MG63 (cell line): ENCODE measurements at regions not wholly inside any gene's neighbourhood (a gene's known extent, or its start where the extent isn't known, plus 50 kb on each side); places are given as distances from the start of the nearest gene placed in this dataset.
"Not testable (repeated sequence)": the region's sequence is repeated elsewhere in the genome, so short reads cannot be mapped to it uniquely, and the experiment has no call there.

Experiments
- DNase-seq: peaks from one replicate; pipeline ENCODE4 v3.0.0-alpha.2; 2020
- H3K27me3 ChIP-seq: fragments of 250-450 bp; sonication (Bioruptor Pico); 2 replicates; pipeline ENCODE4 v1.5.1; 2020; ENCODE audit warnings: mild to moderate bottlenecking, moderate library complexity
- H3K36me3 ChIP-seq: fragments of 250-450 bp; sonication (Bioruptor Pico); 2 replicates; pipeline ENCODE4 v1.5.1; 2020; ENCODE audit warnings: mild to moderate bottlenecking, moderate library complexity
- H3K4me3 ChIP-seq: fragments of 250-450 bp; sonication (Bioruptor Pico); 2 replicates; pipeline ENCODE4 v1.5.1; 2020; ENCODE audit warnings: mild to moderate bottlenecking, moderate library complexity
- H3K9me3 ChIP-seq: fragments of 250-450 bp; sonication (Bioruptor Pico); 2 replicates; pipeline ENCODE4 v1.5.1; 2020; ENCODE audit warnings: mild to moderate bottlenecking, moderate library complexity

- H3K36me3 ChIP-seq: no peaks in the 10 kb centered on the region
- H3K9me3 ChIP-seq: no peaks in the 10 kb centered on the region
- no peak overlapping the region for H3K4me3 ChIP-seq
- no peaks in the 10 kb centered on the region for H3K27me3 ChIP-seq
- DNase-seq: no peak
Measured at GRCh38 chr15:24786347-24786746, 110.8 kb downstream of the NPAP1 start.

GRCh38 chr15:24802624-24803023 lies 127.0 kb downstream of the NPAP1 start:
- H3K27me3 ChIP-seq, H3K36me3 ChIP-seq, H3K4me3 ChIP-seq, DNase-seq, H3K9me3 ChIP-seq: not testable (repeated sequence)

- H3K36me3 ChIP-seq: no peaks in the 10 kb centered on the region
- no peak for DNase-seq
Measured at GRCh38 chr15:24819680-24820079, 135.1 kb upstream of the SNRPN start.

GRCh38 chr15:24823473-24823872 lies 131.3 kb upstream of the SNRPN start:
- DNase-seq: no peak

More at GRCh38 chr15:24819680-24820079, 135.1 kb upstream of the SNRPN start:
- Histone ChIP-seq H3K4me3 (no peak overlapping the region), H3K9me3 (no peaks in the 10 kb centered on the region), H3K27me3 (no peaks in the 10 kb centered on the region)

GRCh38 chr15:24832282-24832681 lies 122.5 kb upstream of the SNRPN start:
- Histone ChIP-seq H3K27me3 (no peaks in the 10 kb centered on the region), H3K9me3 (no peaks in the 10 kb centered on the region), H3K36me3 (no peaks in the 10 kb centered on the region), H3K4me3 (no peak overlapping the region)
- DNase-seq: no peak

More at GRCh38 chr15:24823473-24823872, 131.3 kb upstream of the SNRPN start:
- H3K4me3 ChIP-seq: no peak overlapping the region
- no peaks in the 10 kb centered on the region for H3K27me3 ChIP-seq
- H3K9me3 ChIP-seq: no peaks in the 10 kb centered on the region
- H3K36me3 ChIP-seq: no peaks in the 10 kb centered on the region

- H3K36me3 ChIP-seq: no peaks in the 10 kb centered on the region
- no peak for DNase-seq
- H3K9me3 ChIP-seq: no peaks in the 10 kb centered on the region
- no peak overlapping the region for H3K4me3 ChIP-seq
- no peaks in the 10 kb centered on the region for H3K27me3 ChIP-seq
Measured at GRCh38 chr15:24835301-24835700, 119.5 kb upstream of the SNRPN start.

GRCh38 chr15:24848050-24848449 lies 106.7 kb upstream of the SNRPN start:
- no peaks in the 10 kb centered on the region for H3K27me3 ChIP-seq
- no peak overlapping the region for H3K4me3 ChIP-seq
- no peak for DNase-seq
- H3K36me3 ChIP-seq: no peaks in the 10 kb centered on the region
- H3K9me3 ChIP-seq: no peaks in the 10 kb centered on the region

- Histone ChIP-seq H3K36me3 (no peaks in the 10 kb centered on the region), H3K27me3 (no peaks in the 10 kb centered on the region), H3K9me3 (no peaks in the 10 kb centered on the region), H3K4me3 (no peak overlapping the region)
- no peak for DNase-seq
Measured at GRCh38 chr15:24856397-24857390, 98.1 kb upstream of the SNRPN start.

- Histone ChIP-seq H3K36me3 (no peaks in the 10 kb centered on the region), H3K9me3 (no peaks in the 10 kb centered on the region), H3K4me3 (no peak overlapping the region), H3K27me3 (no peaks in the 10 kb centered on the region)
- DNase-seq: no peak
Measured at GRCh38 chr15:24857763-24858162, 97.0 kb upstream of the SNRPN start.

- not testable (repeated sequence) for H3K9me3 ChIP-seq, H3K4me3 ChIP-seq, H3K27me3 ChIP-seq, DNase-seq, H3K36me3 ChIP-seq
Measured at GRCh38 chr15:24858183-24858582, 96.6 kb upstream of the SNRPN start.

- no peaks in the 10 kb centered on the region for H3K36me3 ChIP-seq
- no peaks in the 10 kb centered on the region for H3K27me3 ChIP-seq
- H3K9me3 ChIP-seq: no peaks in the 10 kb centered on the region
- no peak for DNase-seq
- H3K4me3 ChIP-seq: no peak overlapping the region
Measured at GRCh38 chr15:24858737-24859601, 95.8 kb upstream of the SNRPN start.

- DNase-seq: no peak
- H3K9me3 ChIP-seq: no peaks in the 10 kb centered on the region
- H3K36me3 ChIP-seq: no peaks in the 10 kb centered on the region
- no peaks in the 10 kb centered on the region for H3K27me3 ChIP-seq
- H3K4me3 ChIP-seq: no peak overlapping the region
Measured at GRCh38 chr15:24861014-24861690, 93.6 kb upstream of the SNRPN start.

- Histone ChIP-seq H3K9me3 (no peaks in the 10 kb centered on the region), H3K4me3 (no peak overlapping the region), H3K36me3 (no peaks in the 10 kb centered on the region), H3K27me3 (no peaks in the 10 kb centered on the region)
- DNase-seq: no peak
Measured at GRCh38 chr15:24862726-24863521, 91.9 kb upstream of the SNRPN start.

- Histone ChIP-seq H3K4me3 (no peak overlapping the region), H3K36me3 (no peaks in the 10 kb centered on the region), H3K9me3 (no peaks in the 10 kb centered on the region), H3K27me3 (no peaks in the 10 kb centered on the region)
- no peak for DNase-seq
Measured at GRCh38 chr15:24865303-24865702, 89.5 kb upstream of the SNRPN start.

GRCh38 chr15:24877174-24877573 lies 77.6 kb upstream of the SNRPN start:
- Histone ChIP-seq H3K9me3 (no peaks in the 10 kb centered on the region), H3K36me3 (no peaks in the 10 kb centered on the region), H3K27me3 (no peaks in the 10 kb centered on the region), H3K4me3 (no peak overlapping the region)
- DNase-seq: no peak

GRCh38 chr15:24878153-24878552 lies 76.6 kb upstream of the SNRPN start:
- Histone ChIP-seq H3K4me3 (peak overlapping the region; percentile 20), H3K9me3 (no peaks in the 10 kb centered on the region), H3K36me3 (no peaks in the 10 kb centered on the region), H3K27me3 (no peaks in the 10 kb centered on the region)
- peak; percentile 3 for DNase-seq
